NCI-H2081 (cell line): ENCODE measurements at regions not wholly inside any gene's neighbourhood (a gene's known extent, or its start where the extent isn't known, plus 50 kb on each side); places are given as distances from the start of the nearest gene placed in this dataset.

Source experiments
- DNase-seq, 2 experiments: peaks; one replicate each; lab custom pipeline; 2025; lab: John Stamatoyannopoulos, UW

- no peak for DNase-seq
Measured at GRCh38 chr15:69987492-69988489, 109.9 kb downstream of the TLE3 start.

GRCh38 chr15:69988541-69989225 is 109.0 kb downstream of the TLE3 start:
- no peak for DNase-seq

- DNase-seq, result no peak
Measured at GRCh38 chr15:69990566-69991421, 106.9 kb downstream of the TLE3 start.

- DNase-seq, result no peak
Measured at GRCh38 chr15:69991551-69991980, 106.2 kb downstream of the TLE3 start.

- no peak for DNase-seq
Measured at GRCh38 chr15:69992348-69992747, 105.4 kb downstream of the TLE3 start.

- DNase-seq, result no peak
Measured at GRCh38 chr15:69994429-69995205, 103.1 kb downstream of the TLE3 start.

- DNase-seq, result peak; percentile 74 to 88
Measured at GRCh38 chr15:69996321-69997160, 101.2 kb downstream of the TLE3 start.

- DNase-seq, result peak; percentile 74 to 88
Measured at GRCh38 chr15:69997161-69997485, 100.6 kb downstream of the TLE3 start.
